GM18870 (cell line): ENCODE measurements at regions not wholly inside any gene's neighbourhood (a gene's known extent, or its start where the extent isn't known, plus 50 kb on each side); places are given as distances from the start of the nearest gene placed in this dataset.
"Not testable (repeated sequence)": the region's sequence is repeated elsewhere in the genome, so short reads cannot be mapped to it uniquely, and the experiment has no call there.

Experiments used
- ATAC-seq: cut with Tn5 transposase; IDR thresholded peaks from one replicate; pipeline ENCODE4 v1.9.1; 2021; ENCODE audit warnings: moderate library complexity; ENCODE audit not compliant: unreplicated experiment

- ATAC-seq = no peak
These were observed 50.2 kb upstream of the HIVEP1 start for GRCh38 chr6:11961923-11962322.

GRCh38 chr6:11960909-11961779 is 51.0 kb upstream of the HIVEP1 start:
- no peak for ATAC-seq

DNA sequence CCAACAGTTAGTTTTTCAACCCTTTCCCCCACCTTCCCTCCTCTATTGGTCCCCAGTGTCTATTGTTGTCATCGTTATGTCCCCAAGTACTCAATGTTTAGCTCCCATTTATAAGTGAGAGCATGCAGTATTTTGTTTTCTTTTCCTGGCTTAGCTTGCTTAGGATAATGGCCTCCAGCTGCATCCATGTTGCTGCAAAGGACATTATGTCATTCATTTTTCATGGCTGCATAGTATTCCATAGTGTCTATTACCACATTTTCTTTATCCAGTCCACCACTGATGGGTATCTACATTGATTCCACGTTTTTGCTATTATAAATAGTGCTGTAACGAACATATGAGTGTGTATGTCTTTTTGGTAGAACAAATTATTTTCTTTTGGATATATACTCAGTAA is 55.3 kb upstream of the HIVEP1 start:
- no peak for ATAC-seq

DNA sequence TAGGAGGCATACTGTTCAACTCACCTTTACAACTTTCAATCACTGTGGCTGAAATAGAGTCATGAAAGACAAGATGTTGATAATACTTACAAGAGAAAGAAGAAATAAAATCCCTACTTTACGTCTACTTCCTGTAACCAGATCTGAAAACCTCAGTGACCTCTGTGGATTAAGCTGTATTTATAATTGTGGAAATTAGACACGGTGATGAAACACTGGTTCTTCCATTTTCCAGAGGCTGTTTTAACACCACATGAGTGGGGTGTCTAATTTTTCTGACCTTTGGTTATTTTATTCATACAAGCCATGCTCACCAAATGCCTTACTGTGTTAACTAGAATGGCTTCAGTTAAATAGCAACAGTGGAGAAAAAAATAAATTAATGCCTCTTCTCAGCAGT is 58.5 kb upstream of the HIVEP1 start:
- ATAC-seq = no peak

GRCh38 chr6:11952316-11952715 is 59.8 kb upstream of the HIVEP1 start:
- ATAC-seq = no peak

- no peak for ATAC-seq
These were observed 60.2 kb upstream of the HIVEP1 start for GRCh38 chr6:11951868-11952267.

DNA sequence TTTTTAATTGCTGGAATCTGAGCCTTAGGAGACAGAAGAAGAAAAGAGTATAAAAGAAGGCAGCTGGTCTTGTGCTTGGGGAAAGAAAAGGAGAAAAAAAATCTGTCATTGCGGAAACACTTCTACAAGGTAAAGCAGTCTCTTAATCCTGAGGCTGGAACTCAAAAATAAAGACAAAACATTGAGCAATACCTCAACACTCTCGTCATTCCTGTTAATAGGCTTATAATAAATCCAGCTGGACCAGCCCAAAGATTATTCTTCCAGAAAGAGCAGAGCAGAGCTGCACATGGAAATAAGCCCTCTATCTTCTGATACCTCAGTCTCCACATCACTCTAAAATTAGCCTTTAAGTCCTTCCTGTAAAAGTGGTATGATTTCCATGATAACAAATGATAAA is 62.0 kb upstream of the HIVEP1 start:
- ATAC-seq = no peak

GRCh38 chr6:11947575-11947974 is 64.5 kb upstream of the HIVEP1 start:
- ATAC-seq = no peak

DNA sequence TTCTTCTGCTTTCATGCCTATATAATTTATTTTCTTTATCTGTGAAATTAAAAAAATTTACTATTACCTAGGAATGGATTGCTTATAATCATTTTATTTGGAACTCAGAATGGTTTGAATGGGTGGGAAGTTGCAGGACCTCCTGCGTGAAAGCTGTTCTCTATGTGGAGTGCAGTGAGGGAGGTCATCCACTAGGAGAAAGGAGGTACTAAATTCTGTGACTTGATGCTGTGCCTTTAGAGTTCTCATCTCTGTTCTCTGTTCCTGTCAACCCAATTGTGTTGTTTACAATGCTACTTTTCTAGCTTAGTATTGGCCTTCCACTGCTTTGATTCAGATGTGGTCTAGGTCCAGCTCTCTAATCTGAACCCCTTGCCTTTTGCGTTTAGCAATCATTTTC is 65.0 kb upstream of the HIVEP1 start:
- no peak for ATAC-seq

DNA sequence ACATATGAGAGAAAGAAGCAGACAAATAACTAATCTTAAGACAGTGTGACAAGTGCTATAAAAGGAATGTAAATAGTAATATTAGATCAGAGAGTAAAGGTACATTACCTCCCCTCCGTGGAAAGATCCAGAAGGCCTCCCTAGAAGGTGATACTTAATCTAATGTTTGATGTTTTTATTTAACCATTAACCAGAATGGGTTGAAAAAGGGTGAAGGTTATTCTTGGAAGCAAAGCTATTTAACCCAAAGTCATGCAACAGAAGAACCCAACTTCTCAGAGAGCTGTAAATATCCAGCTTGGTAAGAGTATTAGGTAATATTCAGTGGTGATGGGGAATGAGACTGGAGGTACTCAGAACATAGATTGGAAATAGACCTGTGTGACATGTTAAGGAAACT is 68.0 kb upstream of the HIVEP1 start:
- no peak for ATAC-seq

DNA sequence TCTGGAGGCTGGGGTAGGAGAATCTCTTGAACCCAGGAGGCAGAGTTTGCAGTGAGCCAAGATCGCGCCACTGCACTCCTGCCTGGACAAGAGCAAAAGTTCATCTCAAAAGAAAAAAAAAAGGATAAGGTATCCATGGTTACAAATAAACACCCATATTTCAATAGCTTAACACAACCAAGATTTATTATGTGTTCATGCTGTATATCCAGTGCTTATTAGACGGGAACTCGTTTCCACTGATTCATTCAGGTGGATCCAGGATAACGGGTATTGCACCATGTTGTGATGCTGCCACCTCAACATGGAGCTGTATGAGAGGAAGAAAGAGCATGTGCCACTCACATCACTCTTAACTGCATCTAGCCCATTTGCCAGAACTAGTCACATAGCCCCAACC is 69.1 kb upstream of the HIVEP1 start:
- no peak for ATAC-seq

- ATAC-seq = no peak
These were observed 69.8 kb upstream of the HIVEP1 start for GRCh38 chr6:11942185-11942864.

- not testable (repeated sequence) for ATAC-seq
These were observed 71.5 kb upstream of the HIVEP1 start for GRCh38 chr6:11940532-11941166.

GRCh38 chr6:11938285-11938890 is 73.7 kb upstream of the HIVEP1 start:
- ATAC-seq = no peak

- ATAC-seq = no peak
These were observed 77.5 kb upstream of the HIVEP1 start for GRCh38 chr6:11934638-11935037.

DNA sequence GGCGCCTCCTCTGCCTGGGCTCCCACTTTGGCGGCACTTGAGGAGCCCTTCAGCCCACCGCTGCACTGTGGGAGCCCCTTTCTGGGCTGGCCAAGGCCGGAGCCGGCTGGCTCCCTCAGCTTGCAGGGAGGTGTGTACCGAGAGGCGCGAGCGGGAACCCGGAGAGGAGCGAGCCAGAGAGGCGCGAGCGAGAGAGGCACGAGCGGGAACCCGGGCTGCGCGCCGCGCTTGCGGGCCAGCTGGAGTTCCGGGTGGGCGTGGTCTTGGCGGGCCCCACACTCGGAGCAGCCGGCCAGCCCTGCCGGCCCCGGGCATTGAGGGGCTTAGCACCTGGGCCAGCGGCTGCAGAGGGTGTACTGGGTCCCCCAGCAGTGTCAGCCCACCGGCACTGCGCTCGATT is 79.2 kb upstream of the HIVEP1 start:
- not testable (repeated sequence) for ATAC-seq

DNA sequence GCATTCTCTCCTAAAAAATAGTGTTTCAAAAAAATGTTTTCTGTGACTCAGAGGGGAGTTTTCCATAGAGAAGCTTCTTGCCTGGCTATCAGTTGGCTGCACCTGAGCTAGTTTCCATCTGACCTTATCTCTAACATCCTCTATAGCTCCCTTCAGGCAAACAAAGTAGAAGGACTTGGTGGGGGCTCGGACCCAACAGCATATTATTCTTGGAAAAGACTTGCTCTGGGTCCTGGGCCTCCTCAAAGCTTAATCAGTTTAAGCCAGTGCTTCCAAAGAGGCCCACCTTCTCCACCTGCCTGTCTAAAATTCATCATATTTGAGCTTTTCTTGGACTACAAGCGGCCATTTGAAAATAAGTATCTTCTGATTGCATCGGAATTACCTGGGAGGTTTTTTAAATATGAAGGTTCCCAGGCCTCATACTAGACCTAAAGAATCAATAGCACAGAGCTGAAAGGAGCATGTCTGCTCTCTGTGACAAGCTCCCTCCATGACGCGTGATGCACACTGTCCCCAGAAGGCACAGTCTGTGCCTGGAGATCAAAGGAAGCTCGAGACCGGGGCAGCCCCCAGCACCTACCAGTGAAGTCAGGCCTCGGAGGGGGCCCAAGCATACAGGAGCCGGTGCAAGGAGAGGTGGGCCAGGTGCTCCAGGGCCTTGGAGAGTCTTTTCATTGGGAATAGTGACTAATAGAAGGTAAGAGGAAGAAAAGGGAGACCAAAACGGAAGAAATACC is 80.6 kb upstream of the HIVEP1 start:
- ATAC-seq = no peak

- not testable (repeated sequence) for ATAC-seq
These were observed 81.3 kb upstream of the HIVEP1 start for GRCh38 chr6:11930834-11931233.

- ATAC-seq = no peak
These were observed 81.9 kb upstream of the HIVEP1 start for GRCh38 chr6:11930240-11930639.

GRCh38 chr6:11929241-11929835 is 82.8 kb upstream of the HIVEP1 start:
- no peak for ATAC-seq
